Spleen (tissue), 11 donors: ENCODE measurements at regions not wholly inside any gene's neighbourhood (a gene's known extent, or its start where the extent isn't known, plus 50 kb on each side); places are given as distances from the start of the nearest gene placed in this dataset.

Experiments used
- DNase-seq: peaks from one replicate; pipeline ENCODE4 v3.0.0-alpha.2; 2020
- H3K27ac ChIP-seq, 8 donors: fragments of 200-600 bp; sonication (generic) in 7 of 8; 1 replicate in 4 of 8; 2 replicates in 4 of 8; pipeline versions ENCODE4 v1.5.0 to v1.8.0; 2016 to 2021; ENCODE audit warnings: inconsistent platforms in 4 of 8, mild to moderate bottlenecking in 4 of 8, moderate library complexity in 1 of 8
- H3K27me3 ChIP-seq, 7 donors: fragments of 200-600 bp; sonication (generic) in 6 of 7; replicated peaks in 1 of 7; 1 replicate in 4 of 7; 2 replicates in 3 of 7; pipeline versions ENCODE4 v1.5.0 to v1.8.0; 2016 to 2021; ENCODE audit warnings: inconsistent platforms in 3 of 7, mild to moderate bottlenecking in 1 of 7
- H3K36me3 ChIP-seq, 6 donors: fragments of 200-600 bp; sonication (generic) in 5 of 6; 1 replicate in 4 of 6; 2 replicates in 2 of 6; pipeline versions ENCODE4 v1.5.0 to v1.8.0; 2016 to 2021; ENCODE audit warnings: inconsistent platforms in 2 of 6
- H3K4me1 ChIP-seq, 6 donors: fragments of 200-600 bp; sonication (generic) in 5 of 6; 1 replicate in 3 of 6; 2 replicates in 3 of 6; pipeline versions ENCODE4 v1.5.0 to v1.8.0; 2016 to 2021; ENCODE audit warnings: inconsistent platforms in 3 of 6
- H3K4me3 ChIP-seq, 8 donors: fragments of 200-600 bp; sonication (generic) in 7 of 8; 1 replicate in 4 of 8; 2 replicates in 4 of 8; pipeline versions ENCODE4 v1.5.0 to v1.8.0; 2016 to 2021; ENCODE audit warnings: inconsistent platforms in 4 of 8, mild to moderate bottlenecking in 4 of 8, moderate library complexity in 2 of 8
- H3K9me3 ChIP-seq, 8 donors: fragments of 200-600 bp; sonication (generic) in 7 of 8; 1 replicate in 4 of 8; 2 replicates in 4 of 8; pipeline versions ENCODE4 v1.5.0 to v1.8.0; 2016 to 2021; ENCODE audit warnings: inconsistent platforms in 4 of 8
- POLR2A ChIP-seq, 3 donors: fragments of 450-650 bp; IDR thresholded peaks; one replicate each; pipeline ENCODE4 v1.5.1; 2017; ENCODE audit warnings: antibody characterized with exemption in 3 of 3, mild to moderate bottlenecking in 1 of 3
- POLR2AphosphoS5 ChIP-seq, 3 donors: sonication (generic); formaldehyde crosslinking; IDR thresholded peaks; one replicate each; pipeline ENCODE4 v1.5.1; 2017; ENCODE audit warnings: antibody characterized with exemption in 3 of 3
- WGBS, 5 donors: extraction: QIAGEN DNeasy Blood & Tissue Kit in 3 of 5; methylation state at CpG; one replicate each; pipeline versions ENCODE4 v1.1.5 to v1.1.7; 2013 to 2018; 5-methylcytosine and 5-hydroxymethylcytosine counted together
- intact Hi-C: fragments of 100-400 bp; cut with DNase I; formaldehyde crosslinking; loops from one replicate; pipeline ENCODE4 v1.15.0; 2023; ENCODE audit warnings: low total_unique reads
- TF ChIP-seq, protein P1 (sequence below), 11 experiments: fragments of 200-600 bp in 7 of 11; fragments of 450-650 bp in 4 of 11; sonication (generic) in 4 of 11; IDR thresholded peaks in 8 of 11; conservative IDR thresholded peaks in 3 of 11; 1 replicate in 7 of 11; 2 replicates in 4 of 11; pipeline versions ENCODE4 v1.4.0 to v1.8.0; 2016 to 2021; ENCODE audit warnings: antibody characterized with exemption in 11 of 11, inconsistent platforms in 4 of 11, mild to moderate bottlenecking in 1 of 11
- donor health status: healthy with polysubstance abuse.
- donor health status: DM: no; HTN: no; CAD: no; lungs with moderate emphysema.
- donor health status: DM: no; HTN: no; CAD: no.
- donor health status: Bipolar disorder and iron deficiency.
- donor health status: healthy.
- donor health status: DM: no; HTN: no; CAD: no.
- donor health status: DM: yes; HTN: yes; CAD: no.

DNA sequence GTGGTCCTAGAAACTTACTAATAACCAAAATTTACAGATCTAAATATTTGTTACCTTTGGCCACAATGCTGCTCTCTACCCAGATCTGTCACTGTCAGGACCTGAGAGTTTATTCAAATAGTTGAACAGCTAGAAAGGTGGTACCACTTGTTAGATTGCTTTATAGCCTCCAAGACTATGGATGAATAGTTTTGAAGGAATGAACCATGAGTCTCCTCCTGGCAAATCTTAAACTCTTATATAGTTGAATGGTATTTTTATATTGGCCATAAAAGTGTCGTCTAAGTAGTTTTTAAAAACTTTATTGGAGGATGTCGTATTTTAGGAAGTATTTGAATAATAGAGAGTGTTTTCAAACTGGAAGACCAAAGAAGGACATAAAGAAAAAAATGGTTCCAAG, 178.7 kb downstream of the AHR start:
- Histone ChIP-seq H3K27me3 (no peaks in the 10 kb centered on the region), H3K4me1 (no peaks in the 10 kb centered on the region), H3K36me3 (no peaks in the 10 kb centered on the region), H3K27ac (no peak overlapping the region), H3K9me3 (no peaks in the 10 kb centered on the region), H3K4me3 (no peak overlapping the region)
- no peak for DNase-seq
- intact Hi-C loops = no loop called here
- 79 to 90% (median 85%) methylated on average over 2 of the region's 2 CpGs for WGBS, 5 donors
- TF ChIP-seq POLR2AphosphoS5 (IDR thresholded peaks at IDR 0.05) (no peak), POLR2A (IDR thresholded peaks at IDR 0.05) (no peak)
- TF ChIP-seq, protein P1, sequence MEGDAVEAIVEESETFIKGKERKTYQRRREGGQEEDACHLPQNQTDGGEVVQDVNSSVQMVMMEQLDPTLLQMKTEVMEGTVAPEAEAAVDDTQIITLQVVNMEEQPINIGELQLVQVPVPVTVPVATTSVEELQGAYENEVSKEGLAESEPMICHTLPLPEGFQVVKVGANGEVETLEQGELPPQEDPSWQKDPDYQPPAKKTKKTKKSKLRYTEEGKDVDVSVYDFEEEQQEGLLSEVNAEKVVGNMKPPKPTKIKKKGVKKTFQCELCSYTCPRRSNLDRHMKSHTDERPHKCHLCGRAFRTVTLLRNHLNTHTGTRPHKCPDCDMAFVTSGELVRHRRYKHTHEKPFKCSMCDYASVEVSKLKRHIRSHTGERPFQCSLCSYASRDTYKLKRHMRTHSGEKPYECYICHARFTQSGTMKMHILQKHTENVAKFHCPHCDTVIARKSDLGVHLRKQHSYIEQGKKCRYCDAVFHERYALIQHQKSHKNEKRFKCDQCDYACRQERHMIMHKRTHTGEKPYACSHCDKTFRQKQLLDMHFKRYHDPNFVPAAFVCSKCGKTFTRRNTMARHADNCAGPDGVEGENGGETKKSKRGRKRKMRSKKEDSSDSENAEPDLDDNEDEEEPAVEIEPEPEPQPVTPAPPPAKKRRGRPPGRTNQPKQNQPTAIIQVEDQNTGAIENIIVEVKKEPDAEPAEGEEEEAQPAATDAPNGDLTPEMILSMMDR (IDR thresholded peaks at IDR 0.05 in 8 of 11, conservative IDR thresholded peaks at IDR 0.05 in 3 of 11) = no peak

DNA sequence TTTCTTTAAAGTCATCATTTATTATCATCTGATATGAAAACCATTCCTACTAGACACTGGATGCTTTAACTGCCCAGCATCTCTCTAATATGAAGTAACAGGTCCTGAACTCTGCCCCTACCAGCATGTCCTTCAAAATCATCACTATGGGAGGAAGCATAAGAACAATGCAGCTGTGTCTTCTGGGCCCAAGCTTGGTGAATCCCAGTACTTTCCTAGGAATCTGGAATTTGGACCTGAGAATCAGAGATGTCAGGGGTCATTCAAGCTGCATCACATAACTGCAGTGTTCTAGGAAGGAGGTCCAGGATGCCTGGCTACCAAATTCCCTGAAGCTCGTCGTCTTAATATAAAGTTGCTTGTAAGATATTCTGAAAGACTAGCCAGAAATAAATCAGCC, 182.7 kb downstream of the AHR start:
- Histone ChIP-seq H3K4me1 (no peaks in the 10 kb centered on the region), H3K36me3 (no peaks in the 10 kb centered on the region), H3K4me3 (no peak overlapping the region), H3K27me3 (no peaks in the 10 kb centered on the region), H3K27ac (no peak overlapping the region), H3K9me3 (peaks cover 0 to 3% (median 0%) of the 10 kb centered on the region in 8 donors)
- TF ChIP-seq, protein P1 (IDR thresholded peaks at IDR 0.05 in 8 of 11, conservative IDR thresholded peaks at IDR 0.05 in 3 of 11) = no peak
- TF ChIP-seq POLR2A (IDR thresholded peaks at IDR 0.05) = no peak
- TF ChIP-seq POLR2AphosphoS5 (IDR thresholded peaks at IDR 0.05) = no peak
- intact Hi-C loops = no loop called here
- WGBS, 5 donors = 88 to 98% (median 93%) methylated on average over 2 of the region's 2 CpGs
- DNase-seq = no peak

DNA sequence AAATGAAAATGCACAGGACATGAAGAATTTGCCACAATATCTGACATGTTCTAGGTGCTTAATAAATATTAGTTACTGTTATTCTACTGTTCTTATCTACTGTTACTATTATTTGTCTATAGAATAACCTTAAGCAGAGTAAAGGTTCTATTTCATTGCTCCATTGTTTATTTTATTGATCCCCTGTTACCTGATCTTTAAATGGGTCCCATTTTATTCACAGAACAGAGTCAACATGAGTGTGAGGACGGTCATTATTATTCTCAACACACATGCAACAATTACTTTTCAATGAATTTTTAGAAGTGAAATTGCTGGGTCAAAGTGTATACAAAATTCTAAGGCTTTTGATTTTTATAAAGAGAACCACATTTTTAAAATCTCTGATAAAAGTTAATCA, 186.9 kb downstream of the AHR start:
- no peak for DNase-seq
- Histone ChIP-seq H3K27ac (no peak overlapping the region), H3K9me3 (peaks cover 0 to 3% (median 0%) of the 10 kb centered on the region in 8 donors), H3K4me1 (no peaks in the 10 kb centered on the region), H3K4me3 (no peak overlapping the region), H3K27me3 (no peaks in the 10 kb centered on the region), H3K36me3 (no peaks in the 10 kb centered on the region)
- WGBS, 5 donors = 89 to 98% (median 90%) methylated on average over 1 of the region's 1 CpG
- no peak for TF ChIP-seq POLR2A (IDR thresholded peaks at IDR 0.05)
- TF ChIP-seq, protein P1 (IDR thresholded peaks at IDR 0.05 in 8 of 11, conservative IDR thresholded peaks at IDR 0.05 in 3 of 11) = no peak
- TF ChIP-seq POLR2AphosphoS5 (IDR thresholded peaks at IDR 0.05) = no peak
- intact Hi-C loops = no loop called here

DNA sequence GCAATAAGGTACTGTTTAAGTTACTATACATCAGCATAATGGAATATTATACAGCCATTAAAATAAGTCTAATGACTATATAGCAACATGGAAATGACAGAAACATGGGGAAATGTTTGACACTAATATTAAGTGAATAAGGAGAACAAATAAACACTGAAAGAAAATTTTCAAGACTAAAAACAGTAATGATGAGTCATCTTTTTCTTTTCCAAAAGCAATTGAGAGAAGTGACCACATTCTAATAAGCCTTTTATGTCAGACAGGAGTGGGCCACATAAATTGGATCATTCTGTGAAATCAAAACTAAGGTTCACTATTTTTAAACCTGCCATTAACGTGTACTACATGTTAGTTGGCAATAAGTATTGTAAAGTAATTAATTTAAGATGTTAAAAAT, 187.5 kb downstream of the AHR start:
- no peaks in the 10 kb centered on the region for H3K27me3 ChIP-seq
- WGBS, 5 donors = 65 to 88% (median 68%) methylated on average over 1 of the region's 1 CpG
- H3K36me3 ChIP-seq = no peaks in the 10 kb centered on the region
- intact Hi-C loops = no loop called here
- TF ChIP-seq, protein P1 (IDR thresholded peaks at IDR 0.05 in 8 of 11, conservative IDR thresholded peaks at IDR 0.05 in 3 of 11) = no peak
- TF ChIP-seq POLR2A (IDR thresholded peaks at IDR 0.05) (no peak), POLR2AphosphoS5 (IDR thresholded peaks at IDR 0.05) (no peak)
- H3K27ac ChIP-seq = no peak overlapping the region
- no peak overlapping the region for H3K4me3 ChIP-seq
- H3K4me1 ChIP-seq = no peaks in the 10 kb centered on the region
- peaks cover 0 to 3% (median 0%) of the 10 kb centered on the region in 8 donors for H3K9me3 ChIP-seq
- DNase-seq = no peak
